Mucosa of stomach (tissue), 1 donor: ENCODE measurements at regions not wholly inside any gene's neighbourhood (a gene's known extent, or its start where the extent isn't known, plus 50 kb on each side); places are given as distances from the start of the nearest gene placed in this dataset.

Source experiments
- H3K27me3 ChIP-seq: one replicate; pipeline ENCODE4 v1.7.0; 2013; ENCODE audit warnings: mild to moderate bottlenecking, low read length; ENCODE audit not compliant: control insufficient read depth, insufficient read depth
- H3K36me3 ChIP-seq: one replicate; pipeline ENCODE4 v1.7.0; 2013; ENCODE audit warnings: low read length; ENCODE audit not compliant: control insufficient read depth, insufficient read depth
- H3K4me1 ChIP-seq: one replicate; pipeline ENCODE4 v1.7.0; 2013; ENCODE audit warnings: mild to moderate bottlenecking, low read length; ENCODE audit not compliant: control insufficient read depth, insufficient read depth
- H3K4me3 ChIP-seq: one replicate; pipeline ENCODE4 v1.7.0; 2013; ENCODE audit warnings: low read length
- H3K9ac ChIP-seq: one replicate; pipeline ENCODE4 v1.7.0; 2013; ENCODE audit warnings: mild to moderate bottlenecking, low read length, moderate library complexity
- H3K9me3 ChIP-seq: one replicate; pipeline ENCODE4 v1.7.0; 2013; ENCODE audit warnings: mild to moderate bottlenecking, low read length, moderate library complexity; ENCODE audit not compliant: control insufficient read depth
- donor health status: Pancreatic carcinoma.

DNA sequence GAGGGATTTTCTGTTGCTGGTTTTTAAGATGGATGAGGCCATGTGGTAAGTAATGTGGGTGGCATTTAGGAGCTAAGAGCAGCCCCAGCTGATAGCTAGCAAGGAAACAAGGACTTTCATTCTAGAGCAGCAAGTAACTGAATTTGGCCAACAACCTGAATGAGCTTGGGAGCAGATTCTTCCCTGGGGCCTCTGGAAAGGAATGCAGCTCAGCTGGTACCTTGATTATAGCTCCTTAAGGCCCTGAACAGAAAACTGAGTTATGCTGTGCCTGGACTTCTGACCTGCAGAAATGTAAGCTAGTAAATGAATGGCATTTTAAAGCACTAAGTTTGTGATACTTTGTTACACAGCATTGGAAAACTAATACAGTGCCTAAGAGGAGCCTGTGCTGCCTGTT is 565.5 kb downstream of the PDCD6IP start:
- Histone ChIP-seq H3K36me3 (no peaks in the 10 kb centered on the region), H3K9ac (no peak overlapping the region), H3K4me1 (no peaks in the 10 kb centered on the region), H3K9me3 (no peaks in the 10 kb centered on the region), H3K4me3 (no peak overlapping the region), H3K27me3 (no peaks in the 10 kb centered on the region)

DNA sequence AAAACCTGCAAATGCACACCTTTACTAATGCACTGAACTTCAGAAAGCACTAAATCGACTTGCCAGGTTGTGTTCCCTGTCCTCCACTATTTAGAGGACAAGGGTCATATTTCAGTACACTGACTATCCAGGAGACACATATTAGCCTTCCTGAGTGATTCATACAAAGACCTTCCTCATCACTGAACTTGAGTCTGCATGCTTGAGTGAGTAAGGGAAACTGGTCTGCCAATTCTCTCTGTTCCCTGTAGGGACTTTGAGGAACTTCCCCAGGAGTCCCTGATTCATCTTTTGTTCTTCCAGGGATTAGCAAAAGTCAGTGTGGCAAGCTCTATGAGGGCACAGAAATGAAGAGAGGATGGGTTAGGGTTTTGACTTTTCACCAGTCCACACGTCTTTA is 565.9 kb downstream of the PDCD6IP start:
- no peak overlapping the region for H3K4me3 ChIP-seq
- H3K9ac ChIP-seq, result no peak overlapping the region
- no peaks in the 10 kb centered on the region for H3K36me3 ChIP-seq
- H3K4me1 ChIP-seq, result no peaks in the 10 kb centered on the region
- H3K9me3 ChIP-seq, result no peaks in the 10 kb centered on the region
- no peaks in the 10 kb centered on the region for H3K27me3 ChIP-seq

DNA sequence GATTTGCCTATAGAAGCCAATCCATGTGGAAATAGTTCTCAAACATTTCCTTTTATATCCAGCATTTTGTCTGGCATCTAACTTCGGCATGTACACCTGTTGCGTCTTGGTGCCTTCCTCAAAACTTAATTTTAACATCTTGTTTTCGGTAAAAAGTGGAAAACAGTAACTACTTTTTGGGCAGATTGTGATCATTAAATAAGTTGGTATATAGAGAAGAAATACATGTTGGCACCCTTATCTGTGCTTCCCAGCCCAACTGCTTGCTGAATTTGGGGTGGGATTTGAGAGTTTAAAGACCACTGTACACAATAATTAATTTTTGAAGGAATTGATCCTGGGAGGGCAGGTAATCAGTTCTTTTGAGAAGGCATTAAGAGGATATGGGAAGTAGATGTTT is 566.8 kb downstream of the PDCD6IP start:
- Histone ChIP-seq H3K9ac (no peak overlapping the region), H3K27me3 (no peaks in the 10 kb centered on the region), H3K4me3 (no peak overlapping the region), H3K36me3 (no peaks in the 10 kb centered on the region), H3K9me3 (no peaks in the 10 kb centered on the region), H3K4me1 (no peaks in the 10 kb centered on the region)

DNA sequence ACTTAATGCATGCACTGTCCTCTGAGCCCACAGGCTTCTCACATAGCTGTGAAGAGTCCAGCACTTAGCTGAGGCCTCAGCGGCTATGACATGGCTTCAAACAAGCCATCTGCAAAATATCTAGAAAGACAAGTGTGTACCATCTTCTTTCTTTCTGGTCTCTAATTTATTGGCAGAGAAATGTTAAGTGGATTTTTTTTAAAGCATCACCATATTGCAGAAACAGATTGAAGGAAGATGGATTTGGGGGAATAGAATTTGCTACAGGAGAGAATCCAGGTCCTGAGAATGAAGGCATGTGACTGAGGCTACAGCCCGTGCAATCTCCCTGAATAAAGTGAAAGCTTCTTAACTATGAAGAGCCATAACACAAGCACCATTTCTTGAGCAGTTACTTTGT is 567.3 kb downstream of the PDCD6IP start:
- Histone ChIP-seq H3K4me1 (no peaks in the 10 kb centered on the region), H3K4me3 (no peak overlapping the region), H3K9ac (no peak overlapping the region), H3K36me3 (no peaks in the 10 kb centered on the region), H3K9me3 (no peaks in the 10 kb centered on the region), H3K27me3 (no peaks in the 10 kb centered on the region)

DNA sequence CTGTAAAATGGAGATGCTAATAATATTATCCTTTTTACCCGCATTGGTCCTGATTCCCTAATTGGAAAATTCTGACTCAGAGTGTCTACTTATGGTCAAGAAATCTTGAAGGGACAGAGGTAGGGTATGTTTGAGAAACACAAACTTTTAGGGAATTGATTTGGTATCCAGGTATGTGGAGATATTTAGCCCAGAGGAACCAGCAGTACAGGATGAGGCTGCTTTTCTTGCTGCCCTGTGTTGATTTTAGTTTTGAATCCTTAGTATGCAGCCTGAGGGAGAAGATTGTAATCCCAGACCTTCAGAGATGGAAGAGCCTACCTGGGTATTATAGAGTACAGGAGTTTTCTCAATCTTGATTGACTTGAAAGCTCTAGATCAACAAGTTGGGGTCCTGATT is 569.1 kb downstream of the PDCD6IP start:
- no peak overlapping the region for H3K4me3 ChIP-seq
- H3K36me3 ChIP-seq, result no peaks in the 10 kb centered on the region
- no peaks in the 10 kb centered on the region for H3K9me3 ChIP-seq
- H3K27me3 ChIP-seq, result no peaks in the 10 kb centered on the region
- no peaks in the 10 kb centered on the region for H3K4me1 ChIP-seq
- H3K9ac ChIP-seq, result no peak overlapping the region

DNA sequence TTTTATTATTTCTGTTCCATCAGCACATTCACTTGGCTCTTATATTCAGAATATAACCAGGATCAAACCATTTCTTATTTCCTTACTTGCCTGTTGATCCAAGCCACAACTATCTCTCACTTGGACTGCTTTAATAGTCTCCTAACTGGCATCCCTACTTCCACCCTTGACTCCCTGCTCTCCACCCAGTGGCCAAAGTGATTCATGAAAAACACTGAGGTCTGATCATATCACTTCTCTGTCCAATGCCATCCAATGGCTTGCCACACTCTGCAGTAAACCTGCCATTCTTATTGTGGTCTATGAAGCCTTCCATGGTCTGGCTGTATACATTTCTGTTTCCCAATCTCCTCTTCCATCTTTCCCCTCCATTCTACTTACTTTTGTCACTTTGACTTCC is 576.1 kb downstream of the PDCD6IP start:
- Histone ChIP-seq H3K9me3 (no peaks in the 10 kb centered on the region), H3K4me1 (no peaks in the 10 kb centered on the region), H3K9ac (no peak overlapping the region), H3K4me3 (no peak overlapping the region), H3K36me3 (no peaks in the 10 kb centered on the region), H3K27me3 (no peaks in the 10 kb centered on the region)

DNA sequence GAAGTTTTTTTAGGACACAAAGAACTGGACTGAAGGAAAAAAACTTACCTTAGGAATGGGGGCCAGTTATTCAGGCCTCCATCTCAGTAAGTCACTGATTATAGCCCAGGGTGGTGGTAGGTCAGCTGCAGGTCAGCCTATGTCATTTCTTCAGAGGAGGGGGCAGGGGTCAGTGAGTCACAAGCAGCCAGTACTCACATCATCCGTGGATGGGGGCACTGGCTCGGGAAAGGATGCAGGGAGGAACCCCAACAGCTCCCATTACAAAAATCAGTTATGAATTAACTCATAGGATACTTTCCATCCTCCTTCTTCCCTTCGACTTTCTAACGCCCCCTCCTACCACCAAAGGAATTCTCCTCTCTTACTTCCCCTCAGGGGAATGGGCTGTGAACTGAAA is 578.3 kb downstream of the PDCD6IP start:
- Histone ChIP-seq H3K27me3 (no peaks in the 10 kb centered on the region), H3K9me3 (no peaks in the 10 kb centered on the region)

DNA sequence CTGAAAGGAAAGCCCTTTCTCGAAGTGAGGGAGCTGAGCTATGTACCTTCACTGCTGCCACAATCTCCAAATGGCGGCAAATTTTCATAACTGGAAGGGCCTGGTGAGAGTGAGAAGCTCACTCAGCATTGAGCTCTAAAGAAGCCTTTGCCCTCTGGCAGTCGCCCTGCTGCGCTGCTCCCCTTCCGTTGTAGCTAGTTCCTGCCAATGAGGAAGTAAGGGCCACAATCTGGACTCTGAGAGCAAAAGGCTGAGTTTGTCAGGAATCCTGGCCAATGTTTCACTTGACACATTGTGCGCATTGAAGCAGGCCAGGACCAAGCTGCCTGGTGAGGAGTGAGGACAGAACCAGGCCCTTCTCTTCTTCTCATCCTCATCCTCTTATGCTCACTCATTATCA is 579.5 kb downstream of the PDCD6IP start:
- H3K27me3 ChIP-seq, result no peaks in the 10 kb centered on the region
- no peaks in the 10 kb centered on the region for H3K36me3 ChIP-seq
- no peaks in the 10 kb centered on the region for H3K9me3 ChIP-seq
- H3K4me3 ChIP-seq, result no peak overlapping the region
- no peak overlapping the region for H3K9ac ChIP-seq
- peaks cover 5% of the 10 kb centered on the region for H3K4me1 ChIP-seq

More for the DNA sequence above, 578.3 kb downstream of the PDCD6IP start:
- Histone ChIP-seq H3K9ac (no peak overlapping the region), H3K4me1 (peaks cover 4% of the 10 kb centered on the region), H3K36me3 (no peaks in the 10 kb centered on the region), H3K4me3 (no peak overlapping the region)

DNA sequence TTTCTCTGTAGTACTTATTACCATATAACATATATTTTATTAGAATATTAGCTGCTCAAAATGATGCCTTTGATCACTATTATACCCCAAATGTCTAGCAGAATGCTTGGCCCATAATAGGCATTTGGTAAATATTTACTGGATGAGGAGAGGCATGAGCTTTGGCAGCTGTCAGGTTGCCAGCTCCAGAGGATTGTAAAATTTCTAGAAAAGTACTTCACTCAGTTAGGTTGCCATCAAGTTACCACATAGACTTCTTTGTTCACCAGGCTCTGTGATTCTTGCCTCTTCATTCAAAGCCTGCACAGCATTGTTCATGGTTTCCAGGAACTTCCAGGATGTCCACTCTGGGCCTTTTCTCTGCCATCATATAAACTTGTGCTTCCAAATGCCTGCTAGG is 582.8 kb downstream of the PDCD6IP start:
- Histone ChIP-seq H3K4me1 (peaks cover 5% of the 10 kb centered on the region), H3K4me3 (no peak overlapping the region), H3K27me3 (no peaks in the 10 kb centered on the region), H3K9ac (no peak overlapping the region), H3K36me3 (no peaks in the 10 kb centered on the region), H3K9me3 (no peaks in the 10 kb centered on the region)

DNA sequence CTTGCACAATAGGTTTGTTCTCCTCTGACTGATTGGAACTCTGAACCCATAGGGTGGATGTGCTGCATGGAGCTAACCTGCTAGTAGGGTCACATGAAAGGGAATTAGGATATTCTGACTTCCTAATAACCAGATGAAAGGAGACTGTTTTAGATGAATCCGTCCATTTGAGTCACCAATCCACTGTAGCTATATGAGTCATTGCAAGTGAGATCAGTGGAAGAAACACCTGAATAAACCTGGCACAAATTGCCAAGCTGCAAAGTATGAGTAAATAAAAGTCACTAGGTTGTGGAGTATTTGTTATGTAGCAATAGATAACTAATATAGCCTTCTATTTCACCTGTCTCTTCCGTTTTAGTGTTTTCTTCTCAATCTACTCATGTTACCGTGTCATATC is 584.4 kb downstream of the PDCD6IP start:
- no peaks in the 10 kb centered on the region for H3K36me3 ChIP-seq
- peaks cover 5% of the 10 kb centered on the region for H3K4me1 ChIP-seq
- H3K27me3 ChIP-seq, result no peaks in the 10 kb centered on the region
- no peaks in the 10 kb centered on the region for H3K9me3 ChIP-seq
- no peak overlapping the region for H3K4me3 ChIP-seq
- no peak overlapping the region for H3K9ac ChIP-seq

DNA sequence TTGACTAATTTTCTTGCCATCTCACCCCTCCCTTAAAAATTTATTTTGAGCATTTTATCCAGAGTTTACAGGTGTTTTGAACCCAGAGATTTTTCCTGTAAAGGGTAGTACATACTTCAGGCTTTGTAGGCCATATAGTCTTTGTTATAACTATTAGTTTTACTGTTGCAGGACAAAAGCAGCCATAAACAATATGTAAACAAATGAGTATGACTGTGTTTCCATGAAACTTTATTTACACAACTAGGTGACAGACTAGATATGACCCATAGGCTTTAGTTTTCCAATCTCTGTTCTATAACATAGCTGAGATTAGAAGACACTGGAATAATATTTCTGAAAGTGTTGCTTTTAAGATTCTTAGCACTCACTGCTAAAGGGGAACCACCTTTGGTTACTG is 587.9 kb downstream of the PDCD6IP start:
- no peak overlapping the region for H3K9ac ChIP-seq
- no peaks in the 10 kb centered on the region for H3K9me3 ChIP-seq
- peaks cover 4% of the 10 kb centered on the region for H3K4me1 ChIP-seq
- no peaks in the 10 kb centered on the region for H3K27me3 ChIP-seq
- no peak overlapping the region for H3K4me3 ChIP-seq
- no peaks in the 10 kb centered on the region for H3K36me3 ChIP-seq

DNA sequence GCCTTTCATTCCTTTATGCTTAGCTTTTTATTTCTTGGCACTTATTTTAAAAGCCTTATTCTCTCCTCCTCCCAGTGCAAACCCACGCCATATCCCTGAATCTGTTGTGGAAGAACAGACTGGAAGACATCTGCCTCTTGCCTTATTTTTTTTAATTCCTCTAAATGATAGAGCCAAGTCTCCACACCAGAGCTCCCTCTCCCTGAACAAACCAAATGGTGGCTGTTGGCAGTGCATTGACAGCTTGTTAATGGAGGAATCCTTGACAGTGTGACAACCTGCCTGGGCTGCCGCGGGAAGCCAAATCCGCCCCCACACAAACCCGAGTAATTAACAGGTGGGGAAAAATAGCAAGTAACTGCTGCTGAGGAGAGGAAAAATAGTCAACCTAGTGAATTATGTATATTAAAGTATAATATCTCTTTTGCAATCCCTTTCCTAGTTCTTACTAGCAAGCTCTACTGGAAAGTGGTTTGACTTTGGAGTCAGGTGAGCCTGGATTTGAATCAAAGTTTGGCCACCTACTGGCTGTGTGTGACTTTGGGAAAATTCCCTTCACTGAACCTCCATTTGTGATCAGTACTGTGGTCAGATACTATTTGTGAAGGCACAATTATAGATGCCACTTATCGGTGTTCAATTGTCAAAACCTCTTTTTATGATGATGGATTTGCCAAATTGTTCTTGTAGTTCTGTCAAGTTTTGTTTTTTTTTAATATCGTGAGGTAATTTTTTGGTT is 589.6 kb downstream of the PDCD6IP start:
- H3K4me1 ChIP-seq, result no peaks in the 10 kb centered on the region
- H3K36me3 ChIP-seq, result no peaks in the 10 kb centered on the region
- H3K4me3 ChIP-seq, result no peak overlapping the region
- H3K27me3 ChIP-seq, result no peaks in the 10 kb centered on the region
- H3K9ac ChIP-seq, result no peak overlapping the region
- no peaks in the 10 kb centered on the region for H3K9me3 ChIP-seq

DNA sequence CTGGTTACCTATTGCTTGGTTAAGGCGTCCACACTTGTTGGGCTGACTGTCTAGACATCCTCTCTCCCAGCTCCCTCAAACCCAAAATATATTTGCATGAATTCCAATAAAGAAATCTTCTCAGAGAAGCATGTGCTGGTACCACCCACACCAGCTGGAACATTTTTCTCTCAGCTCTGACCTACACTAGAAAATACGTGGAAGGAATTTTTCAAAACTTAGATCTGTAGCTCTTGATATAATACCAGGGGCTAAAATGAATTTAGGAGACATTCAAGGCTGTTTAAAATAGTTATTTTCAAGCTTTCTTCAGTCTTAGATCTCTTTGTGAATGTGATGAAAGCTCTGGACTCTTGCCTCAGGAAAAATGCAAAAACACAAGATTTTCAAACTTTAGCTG is 590.4 kb downstream of the PDCD6IP start:
- Histone ChIP-seq H3K36me3 (no peaks in the 10 kb centered on the region), H3K4me3 (no peak overlapping the region), H3K4me1 (no peaks in the 10 kb centered on the region), H3K9me3 (no peaks in the 10 kb centered on the region), H3K27me3 (no peaks in the 10 kb centered on the region), H3K9ac (no peak overlapping the region)
